Raji (cell line): ENCODE measurements at regions not wholly inside any gene's neighbourhood (a gene's known extent, or its start where the extent isn't known, plus 50 kb on each side); places are given as distances from the start of the nearest gene placed in this dataset.

Experiments used
- POLR2A ChIP-seq: IDR thresholded peaks from 2 replicates; pipeline ENCODE4 v1.6.1; 2011; ENCODE audit warnings: low read depth, low read length, control low read depth; ENCODE audit not compliant: insufficient read depth

DNA sequence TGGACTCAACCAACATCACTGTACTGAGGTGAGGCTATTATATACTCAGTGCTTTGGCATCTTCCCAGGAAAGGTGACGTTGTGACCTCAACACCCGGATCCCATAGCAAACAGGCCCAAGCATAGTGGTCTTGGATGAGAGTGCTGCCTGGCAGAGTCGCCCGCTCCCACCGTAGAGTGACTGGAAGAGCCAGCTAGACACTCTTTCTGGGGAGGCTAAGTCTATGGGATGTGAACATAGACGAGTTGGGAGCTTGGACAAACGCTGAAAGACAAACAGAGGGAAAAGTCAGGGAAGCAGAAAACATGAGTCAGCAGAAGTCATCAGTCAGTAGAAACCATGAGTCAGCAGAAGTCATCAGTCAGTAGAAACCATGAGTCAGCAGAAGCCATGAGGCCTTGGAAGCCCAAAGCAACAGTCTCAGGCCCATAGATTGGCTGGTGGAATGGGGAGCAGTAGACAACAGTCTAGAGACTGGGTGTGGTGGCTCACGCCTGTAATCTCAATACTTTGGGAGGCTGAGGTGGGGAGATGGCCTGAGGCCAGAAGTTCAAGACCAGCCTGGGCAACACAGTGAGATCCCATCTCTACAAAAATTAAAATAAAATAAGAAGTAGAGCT lies 66.4 kb upstream of the MAP1LC3B2 start:
- TF ChIP-seq POLR2A = no peak

DNA sequence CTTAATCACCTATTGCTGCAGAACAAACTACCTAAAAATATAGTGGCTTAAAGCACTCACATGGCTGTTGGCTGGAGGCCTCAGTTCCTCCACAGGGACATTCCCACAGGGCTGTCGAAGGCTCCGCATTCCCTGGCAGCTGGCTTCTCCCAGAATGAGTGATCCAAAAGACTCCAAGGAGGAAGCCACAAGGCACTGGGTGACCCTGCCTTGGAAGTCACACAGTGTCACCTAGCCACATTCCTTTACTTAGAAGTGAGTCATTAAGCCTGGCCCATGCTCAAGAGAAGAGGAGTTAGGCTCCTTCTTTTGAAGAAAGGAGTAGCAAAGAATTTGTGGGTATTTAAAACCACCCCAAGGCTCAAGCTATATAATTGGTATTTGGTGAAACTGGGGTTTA lies 63.9 kb upstream of the MAP1LC3B2 start:
- TF ChIP-seq POLR2A = no peak

DNA sequence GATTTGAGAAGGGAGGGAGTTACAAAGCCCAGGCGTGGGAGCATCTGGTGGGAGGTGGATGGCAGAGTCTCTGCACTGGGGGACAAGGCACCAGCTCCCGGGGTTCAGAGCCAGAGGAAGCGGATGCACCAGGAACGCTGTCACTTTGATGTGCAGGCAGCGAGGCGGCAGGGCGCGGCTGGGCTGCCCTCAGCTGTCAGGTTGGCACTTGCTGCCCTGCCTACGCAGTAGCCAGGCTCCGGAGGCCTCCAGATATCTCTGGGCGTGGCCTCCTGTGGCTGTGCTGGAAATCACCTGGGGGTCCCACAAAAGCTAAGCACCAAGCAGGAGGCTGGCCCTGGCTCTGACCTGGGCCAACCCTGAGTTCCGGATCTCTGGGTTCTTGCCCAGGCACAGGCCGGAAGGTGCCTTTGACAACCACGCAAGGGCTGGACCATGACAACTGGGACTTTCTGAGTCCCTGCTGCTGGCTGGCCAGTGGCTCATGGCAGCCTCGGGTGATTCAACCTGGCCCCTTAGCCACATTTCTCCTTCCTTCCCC lies 62.1 kb upstream of the MAP1LC3B2 start:
- TF ChIP-seq POLR2A = no peak

DNA sequence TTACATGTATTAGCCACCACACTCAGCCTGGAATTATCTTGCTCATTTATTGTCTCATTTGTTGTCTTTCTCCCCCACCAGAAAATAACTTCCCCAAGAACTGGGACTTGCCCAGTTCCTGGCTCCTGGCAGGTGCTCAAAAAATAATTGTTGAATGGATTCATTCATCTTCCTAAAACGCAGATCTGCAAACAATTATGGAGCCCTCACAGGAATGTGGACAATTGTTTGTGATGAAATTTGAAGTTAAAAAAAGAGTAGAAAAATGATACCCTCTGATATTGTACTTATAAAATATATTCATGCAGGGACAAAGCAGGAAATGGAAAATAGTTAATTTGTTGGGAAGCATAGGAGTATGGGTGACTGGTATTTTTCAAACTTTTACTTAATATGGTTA lies 60.7 kb upstream of the MAP1LC3B2 start:
- TF ChIP-seq POLR2A = no peak

DNA sequence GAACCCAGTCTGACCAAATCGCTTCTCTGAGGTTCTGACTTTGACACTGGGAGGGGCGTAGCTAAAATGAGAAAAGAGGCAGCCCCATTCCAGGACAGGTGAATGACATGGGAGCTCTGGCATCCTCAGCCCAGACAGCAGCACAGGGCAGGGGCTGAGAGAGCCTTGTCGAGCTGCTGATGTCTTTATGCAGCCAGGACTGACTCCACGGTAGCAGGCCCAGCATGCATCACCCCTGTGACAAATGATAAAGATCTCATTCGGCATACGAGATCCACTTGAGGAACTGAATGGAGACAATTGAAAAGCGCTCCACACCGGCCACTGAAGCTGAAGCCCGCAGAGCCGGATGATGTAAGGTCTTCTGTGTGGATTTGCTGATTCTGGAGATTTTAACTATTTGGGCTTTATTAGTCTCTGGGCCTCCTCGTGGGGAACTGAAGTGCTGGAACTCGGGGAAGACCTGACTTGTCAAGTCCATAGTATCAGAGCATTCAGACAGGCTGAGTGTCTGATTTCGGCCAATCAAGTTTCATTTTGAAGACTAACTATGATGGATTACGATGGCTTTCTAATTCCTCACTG lies 56.9 kb upstream of the MAP1LC3B2 start:
- TF ChIP-seq POLR2A = no peak

DNA sequence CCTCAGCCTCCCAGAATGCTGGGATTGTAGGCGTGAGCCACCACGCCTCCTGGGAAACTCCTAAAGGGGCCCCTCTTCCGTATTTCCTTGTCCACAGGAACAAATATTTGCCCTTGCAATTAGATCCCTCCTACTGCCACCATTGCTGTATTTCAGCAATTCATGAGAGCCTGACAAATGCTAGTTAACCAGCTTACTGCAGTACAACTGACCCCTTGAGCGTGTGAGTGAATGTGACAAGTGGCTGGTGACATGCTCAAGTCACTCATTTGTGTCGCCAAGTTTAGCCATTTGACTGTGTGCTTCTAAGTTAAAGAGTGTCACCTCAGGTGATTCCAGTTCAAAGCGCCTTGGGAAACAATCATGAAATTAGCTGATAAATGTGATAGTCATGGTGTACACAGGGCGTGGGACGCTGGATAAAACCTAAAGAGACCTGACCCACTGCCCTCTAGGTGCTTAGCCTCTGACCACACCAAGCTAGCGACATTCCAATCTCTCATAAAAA lies 56.1 kb upstream of the MAP1LC3B2 start:
- no peak for TF ChIP-seq POLR2A

DNA sequence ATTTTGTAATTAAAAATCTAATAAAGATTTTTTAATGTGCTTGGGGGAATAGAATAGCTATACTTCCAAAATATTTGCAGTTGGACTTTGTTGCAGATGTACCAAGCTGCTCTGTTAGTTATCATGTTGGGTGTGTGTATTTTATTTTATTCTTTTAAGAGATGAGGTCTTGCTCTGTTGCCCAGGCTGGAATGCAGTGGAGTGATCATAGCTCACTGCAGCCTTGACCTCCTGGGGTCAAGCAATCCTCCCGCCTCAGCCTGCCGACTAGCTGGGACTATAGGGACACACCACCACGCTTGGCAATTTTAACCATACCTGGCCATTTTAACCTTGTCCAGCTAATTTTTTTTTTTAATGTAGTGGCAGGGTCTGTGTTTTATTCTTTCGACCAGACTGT lies 54.7 kb upstream of the MAP1LC3B2 start:
- no peak for TF ChIP-seq POLR2A

DNA sequence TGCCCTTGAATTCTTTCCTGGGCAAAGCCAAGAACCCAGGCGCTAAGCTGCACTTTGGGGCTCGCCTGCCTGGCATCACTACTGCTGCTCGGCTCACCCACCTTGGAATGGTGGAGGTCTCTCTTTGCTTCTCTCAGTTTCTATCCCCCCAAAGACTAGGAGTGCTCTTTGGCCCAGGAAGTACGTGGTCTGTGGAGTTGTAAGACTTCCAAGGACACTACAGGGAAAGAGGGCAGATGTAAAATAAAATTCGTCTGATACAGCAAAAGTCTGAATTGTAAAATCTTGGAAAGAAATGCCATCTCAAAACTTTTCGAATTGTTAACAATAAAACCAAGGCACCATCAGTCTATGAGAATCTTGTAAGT lies 52.5 kb upstream of the MAP1LC3B2 start:
- TF ChIP-seq POLR2A = no peak

DNA sequence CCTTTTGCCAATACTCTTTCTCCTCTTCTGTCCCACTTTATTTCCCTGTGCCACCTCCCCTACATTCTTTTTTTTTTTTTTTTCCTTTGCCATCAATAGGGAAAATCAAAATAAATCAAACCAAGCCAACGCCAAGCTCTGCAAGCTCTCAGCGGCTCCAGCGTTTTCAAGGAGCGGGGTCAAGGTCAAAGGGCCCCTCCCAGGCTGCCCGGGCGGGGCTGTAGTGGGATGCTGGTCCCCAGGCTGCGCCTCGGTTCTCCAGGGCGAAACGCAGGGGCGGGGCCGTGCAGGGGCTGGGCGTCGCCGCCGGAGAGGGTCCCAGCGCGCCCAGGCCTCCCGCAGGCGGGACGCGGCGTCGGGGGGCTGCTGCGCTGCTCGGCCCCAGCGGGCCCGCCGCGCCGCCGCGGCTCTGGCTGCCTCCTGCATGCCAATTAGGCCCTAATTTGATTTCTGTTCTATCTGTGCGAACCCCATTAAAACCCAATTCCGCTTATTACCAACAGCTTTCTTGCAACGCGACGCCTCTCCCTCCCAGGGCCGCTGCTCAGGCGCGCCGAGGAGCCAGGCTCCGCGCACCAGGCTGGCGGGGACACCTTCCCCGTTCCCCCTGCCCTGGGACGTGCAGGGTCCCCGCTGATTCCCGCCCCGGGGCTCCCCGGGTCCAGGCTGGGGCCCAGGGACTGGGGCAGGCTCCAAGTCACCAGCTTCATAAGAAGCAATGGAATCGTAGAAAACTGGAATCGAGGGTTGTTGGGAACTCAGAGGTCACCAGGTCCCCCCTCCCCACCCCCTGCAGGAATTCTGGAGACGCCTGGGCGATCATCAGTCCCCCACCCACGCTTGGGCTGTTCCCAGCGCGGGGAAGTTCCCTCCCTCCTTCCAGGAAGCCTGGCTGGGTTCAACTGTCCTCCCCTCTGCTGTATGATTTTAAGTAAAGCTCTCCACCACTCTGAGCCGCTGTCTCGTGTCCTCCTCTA lies 50.7 kb upstream of the MAP1LC3B2 start:
- TF ChIP-seq POLR2A = no peak
